PC-9 (cell line): ENCODE measurements at regions not wholly inside any gene's neighbourhood (a gene's known extent, or its start where the extent isn't known, plus 50 kb on each side); places are given as distances from the start of the nearest gene placed in this dataset.

ENCODE experiments used
- BruUV-seq: library from RNA; stranded (reverse); fragments of 400-500 nt; replicated peaks from 2 replicates; lab custom pipeline; 2021; lab: Mats Ljungman, UMichigan
- CTCF ChIA-PET: fragments of 300-600 bp; sonication (Branson Sonifier 250); formaldehyde crosslinking; loops from one replicate; lab custom pipeline; 2022; ENCODE audit warnings: antibody characterized with exemption; lab: Charles Lee
- POLR2A ChIA-PET: fragments of 300-600 bp; sonication (Branson Sonifier 250); formaldehyde crosslinking; loops from one replicate; lab custom pipeline; 2022; ENCODE audit warnings: antibody characterized with exemption; ENCODE audit not compliant: unreplicated experiment; lab: Charles Lee
- DNase-seq, 2 experiments: peaks; one replicate each; pipeline versions ENCODE4 v3.0.0 to v3.0.0-alpha.2; 2015 to 2022; ENCODE audit warnings: mixed read lengths in 1 of 2
- H2AFZ ChIP-seq: fragments of 200-600 bp; sonication (generic); 2 replicates; pipeline ENCODE4 v1.8.1; 2017; ENCODE audit warnings: antibody characterized with exemption
- H3F3A ChIP-seq: fragments of 200-600 bp; sonication (generic); 2 replicates; pipeline ENCODE4 v1.8.1; 2017; ENCODE audit warnings: antibody characterized with exemption, mild to moderate bottlenecking, low read depth; ENCODE audit not compliant: insufficient read depth
- H3K27ac ChIP-seq: fragments of 200-600 bp; sonication (generic); 2 replicates; pipeline ENCODE4 v1.6.1; 2016; ENCODE audit warnings: mixed run types
- H3K27me3 ChIP-seq: fragments of 200-600 bp; sonication (generic); 2 replicates; pipeline ENCODE4 v1.6.1; 2016; ENCODE audit warnings: low read depth, mixed run types; ENCODE audit not compliant: insufficient read depth
- H3K36me3 ChIP-seq: fragments of 200-600 bp; sonication (generic); 2 replicates; pipeline ENCODE4 v1.6.1; 2016; ENCODE audit warnings: low read depth, mixed run types
- H3K4me1 ChIP-seq: fragments of 200-600 bp; sonication (generic); replicated peaks from 2 replicates; pipeline ENCODE4 v1.6.1; 2016; ENCODE audit warnings: mixed run types; ENCODE audit not compliant: insufficient read depth
- H3K4me2 ChIP-seq: fragments of 200-600 bp; sonication (generic); 2 replicates; pipeline ENCODE4 v1.6.1; 2017; ENCODE audit warnings: mixed run types
- H3K4me3 ChIP-seq: fragments of 200-600 bp; sonication (generic); 2 replicates; pipeline ENCODE4 v1.6.1; 2016; ENCODE audit warnings: mixed run types
- H3K79me2 ChIP-seq: fragments of 200-600 bp; sonication (generic); 2 replicates; pipeline ENCODE4 v1.6.1; 2017; ENCODE audit warnings: low read depth, mixed run types
- H3K9me2 ChIP-seq: fragments of 200-600 bp; sonication (generic); 2 replicates; pipeline ENCODE4 v1.8.1; 2017; ENCODE audit warnings: mild to moderate bottlenecking; ENCODE audit not compliant: insufficient read depth
- H3K9me3 ChIP-seq: fragments of 200-600 bp; sonication (generic); 2 replicates; pipeline ENCODE4 v1.8.1; 2016; ENCODE audit warnings: low read depth; ENCODE audit not compliant: insufficient read depth
- H4K20me1 ChIP-seq: fragments of 200-600 bp; sonication (generic); 2 replicates; pipeline ENCODE4 v1.8.1; 2017; ENCODE audit not compliant: insufficient read depth
- CTCF ChIP-seq: fragments of 200-600 bp; sonication (generic); conservative IDR thresholded peaks from 2 replicates; pipeline ENCODE4 v1.6.1; 2017; ENCODE audit warnings: mixed run types, antibody characterized with exemption, mild to moderate bottlenecking, moderate library complexity
- EZH2 ChIP-seq: fragments of 200-600 bp; sonication (generic); IDR thresholded peaks from 2 replicates; pipeline ENCODE4 v1.8.0; 2017; ENCODE audit warnings: antibody characterized with exemption, low read depth
- intact Hi-C: fragments of 100-400 bp; cut with micrococcal nuclease; formaldehyde crosslinking; loops from one replicate; pipeline ENCODE4 v1.10.0; 2022; ENCODE audit not compliant: unreplicated experiment

GRCh38 chr2:173829727-173830126 is 135.4 kb downstream of the SP3 start:
- 0 out of 2 replicates have a peak, but pooled peaks cover 6% of the 10 kb centered on the region for H3K4me1 ChIP-seq
- H3K27ac ChIP-seq, result no peak overlapping the region
- no peak overlapping the region for H2AFZ ChIP-seq
- no peak for TF ChIP-seq CTCF
- no peak for TF ChIP-seq EZH2
- H3K27me3 ChIP-seq, result peaks cover 68% of the 10 kb centered on the region
- ChIA-PET POLR2A (no interaction called here), CTCF (no interaction called here)
- DNase-seq, result no peak
- H3K9me2 ChIP-seq, result no peaks in the 10 kb centered on the region
- H4K20me1 ChIP-seq, result no peaks in the 10 kb centered on the region
- H3K4me2 ChIP-seq, result no peak overlapping the region
- no peaks in the 10 kb centered on the region for H3K9me3 ChIP-seq
- no TSS peak for BruUV-seq
- no peaks in the 10 kb centered on the region for H3K36me3 ChIP-seq
- H3K4me3 ChIP-seq, result no peak overlapping the region
- intact Hi-C loops, result no loop called here
- no peaks in the 10 kb centered on the region for H3K79me2 ChIP-seq
- no peaks in the 10 kb centered on the region for H3F3A ChIP-seq

GRCh38 chr2:173830170-173830569 is 135.0 kb downstream of the SP3 start:
- POLR2A ChIA-PET, result no interaction called here
- H3F3A ChIP-seq, result no peaks in the 10 kb centered on the region
- 0 out of 2 replicates have a peak, but pooled peaks cover 6% of the 10 kb centered on the region for H3K4me1 ChIP-seq
- intact Hi-C loops, result no loop called here
- BruUV-seq, result no TSS peak
- no peak overlapping the region for H3K4me3 ChIP-seq
- no peaks in the 10 kb centered on the region for H3K79me2 ChIP-seq
- no peaks in the 10 kb centered on the region for H4K20me1 ChIP-seq
- no peak for DNase-seq
- no peaks in the 10 kb centered on the region for H3K36me3 ChIP-seq
- CTCF ChIA-PET, result no interaction called here
- H3K4me2 ChIP-seq, result no peak overlapping the region
- no peaks in the 10 kb centered on the region for H3K9me2 ChIP-seq
- H3K27ac ChIP-seq, result no peak overlapping the region
- no peak for TF ChIP-seq CTCF
- TF ChIP-seq EZH2, result no peak
- H3K27me3 ChIP-seq, result peaks cover 71% of the 10 kb centered on the region
- no peak overlapping the region for H2AFZ ChIP-seq
- no peaks in the 10 kb centered on the region for H3K9me3 ChIP-seq

GRCh38 chr2:173831312-173832229 is 133.6 kb downstream of the SP3 start:
- Histone ChIP-seq H3K36me3 (no peaks in the 10 kb centered on the region), H3K27me3 (peaks cover 66% of the 10 kb centered on the region), H3F3A (no peaks in the 10 kb centered on the region), H3K9me2 (no peaks in the 10 kb centered on the region), H3K4me2 (no peak overlapping the region), H4K20me1 (no peaks in the 10 kb centered on the region), H2AFZ (no peak overlapping the region), H3K4me1 (0 out of 2 replicates have a peak, but pooled peaks cover 6% of the 10 kb centered on the region), H3K79me2 (no peaks in the 10 kb centered on the region), H3K4me3 (no peak overlapping the region), H3K27ac (no peak overlapping the region), H3K9me3 (no peaks in the 10 kb centered on the region)
- no TSS peak for BruUV-seq
- no peak for DNase-seq
- ChIA-PET POLR2A (no interaction called here), CTCF (no interaction called here)
- TF ChIP-seq CTCF (no peak), EZH2 (no peak)
- intact Hi-C loops, result no loop called here
